GM12873 (cell line): ENCODE measurements at regions not wholly inside any gene's neighbourhood (a gene's known extent, or its start where the extent isn't known, plus 50 kb on each side); places are given as distances from the start of the nearest gene placed in this dataset.

Experiments
- TF ChIP-seq, protein P1 (sequence below): IDR thresholded peaks from 2 replicates; pipeline ENCODE4 v1.5.1; 2012; ENCODE audit warnings: low read depth, mild to moderate bottlenecking, moderate library complexity, low read length, control low read depth; ENCODE audit not compliant: insufficient read depth; ENCODE audit errors: missing control alignments

DNA sequence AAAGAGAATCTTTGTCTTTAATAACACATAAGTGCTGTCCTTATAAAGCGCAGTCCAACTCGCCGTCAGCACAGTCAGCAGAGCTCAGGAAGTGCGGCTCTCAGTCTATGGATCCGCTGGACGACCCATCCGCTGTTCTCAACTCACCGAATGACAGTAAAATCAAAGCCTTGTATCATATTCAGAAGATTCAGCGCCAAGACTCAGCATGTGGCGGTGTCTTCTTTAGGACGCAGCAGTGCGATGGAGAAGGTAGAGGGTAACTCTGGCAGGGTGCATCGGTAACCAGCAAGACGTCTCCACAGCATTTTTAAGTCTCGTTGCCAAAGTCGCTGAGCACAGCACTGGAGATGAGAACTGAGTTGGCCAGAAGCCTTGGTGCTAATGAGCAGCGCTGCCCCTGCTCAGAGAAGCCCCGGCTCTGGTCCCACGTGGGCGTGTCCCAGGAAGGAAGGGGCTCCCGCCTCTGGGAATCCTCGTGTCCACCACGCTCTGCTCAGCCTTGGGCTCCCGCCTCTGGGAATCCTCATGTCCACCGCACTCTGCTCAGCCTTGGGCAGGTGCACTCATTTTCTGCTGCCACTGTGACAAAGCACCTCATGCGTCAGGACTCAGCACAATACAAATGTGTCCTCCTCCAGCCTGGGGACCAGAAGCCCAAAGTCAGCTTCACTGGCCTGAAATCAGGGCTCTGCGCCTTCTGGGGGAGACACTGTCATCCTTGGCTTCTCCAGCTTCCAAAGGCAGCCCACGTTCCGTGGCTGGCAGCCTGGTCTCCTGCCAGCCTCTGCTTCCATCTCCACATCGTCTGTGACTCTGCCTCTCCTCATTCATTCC lies 238.0 kb upstream of the SALL3 start:
- TF ChIP-seq, protein P1, sequence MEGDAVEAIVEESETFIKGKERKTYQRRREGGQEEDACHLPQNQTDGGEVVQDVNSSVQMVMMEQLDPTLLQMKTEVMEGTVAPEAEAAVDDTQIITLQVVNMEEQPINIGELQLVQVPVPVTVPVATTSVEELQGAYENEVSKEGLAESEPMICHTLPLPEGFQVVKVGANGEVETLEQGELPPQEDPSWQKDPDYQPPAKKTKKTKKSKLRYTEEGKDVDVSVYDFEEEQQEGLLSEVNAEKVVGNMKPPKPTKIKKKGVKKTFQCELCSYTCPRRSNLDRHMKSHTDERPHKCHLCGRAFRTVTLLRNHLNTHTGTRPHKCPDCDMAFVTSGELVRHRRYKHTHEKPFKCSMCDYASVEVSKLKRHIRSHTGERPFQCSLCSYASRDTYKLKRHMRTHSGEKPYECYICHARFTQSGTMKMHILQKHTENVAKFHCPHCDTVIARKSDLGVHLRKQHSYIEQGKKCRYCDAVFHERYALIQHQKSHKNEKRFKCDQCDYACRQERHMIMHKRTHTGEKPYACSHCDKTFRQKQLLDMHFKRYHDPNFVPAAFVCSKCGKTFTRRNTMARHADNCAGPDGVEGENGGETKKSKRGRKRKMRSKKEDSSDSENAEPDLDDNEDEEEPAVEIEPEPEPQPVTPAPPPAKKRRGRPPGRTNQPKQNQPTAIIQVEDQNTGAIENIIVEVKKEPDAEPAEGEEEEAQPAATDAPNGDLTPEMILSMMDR = no peak

DNA sequence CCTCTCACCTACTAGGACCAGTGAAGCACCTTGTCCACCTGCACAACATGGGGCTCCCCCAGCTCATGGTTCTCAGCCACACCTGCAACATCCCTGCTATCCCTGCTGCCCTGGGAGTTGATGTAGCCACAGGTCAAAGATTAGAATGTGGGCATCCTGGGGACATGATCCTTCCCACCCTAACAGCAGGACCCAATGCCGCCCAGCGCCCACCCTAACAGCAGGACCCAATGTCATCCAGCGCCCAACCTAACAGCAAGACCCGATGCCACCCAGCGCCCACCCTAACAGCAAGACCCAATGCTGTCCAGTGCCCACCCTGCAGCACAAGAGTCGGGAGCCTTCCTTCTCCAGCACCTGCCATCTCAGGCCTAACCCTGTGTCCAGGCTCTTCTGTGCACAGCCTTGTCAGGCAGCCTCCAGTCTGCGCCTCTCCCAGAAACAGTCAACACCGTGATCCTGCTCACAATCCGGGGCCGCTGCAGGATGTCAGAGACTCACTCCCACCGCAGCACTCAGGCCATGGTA lies 237.3 kb upstream of the SALL3 start:
- TF ChIP-seq, protein P1 = no peak

DNA sequence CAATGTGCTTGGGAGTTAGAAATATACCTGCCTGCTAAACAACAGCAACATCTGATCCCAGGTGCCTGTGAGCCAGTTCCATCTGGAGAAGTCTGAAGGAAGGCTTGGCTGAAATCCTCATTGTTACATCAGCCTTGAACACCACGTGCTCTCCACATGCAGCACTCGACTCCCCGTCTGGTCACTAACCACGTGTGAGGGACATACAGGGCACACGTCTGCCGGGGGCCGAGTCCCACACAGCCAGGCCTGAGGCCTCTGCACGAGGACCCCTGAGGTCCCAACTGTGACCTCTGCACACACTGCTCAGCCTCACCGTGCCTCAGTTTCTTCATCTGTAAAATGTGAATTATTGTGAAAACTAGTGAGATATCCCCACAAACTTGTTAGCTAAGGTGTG lies 236.5 kb upstream of the SALL3 start:
- TF ChIP-seq, protein P1 = no peak

DNA sequence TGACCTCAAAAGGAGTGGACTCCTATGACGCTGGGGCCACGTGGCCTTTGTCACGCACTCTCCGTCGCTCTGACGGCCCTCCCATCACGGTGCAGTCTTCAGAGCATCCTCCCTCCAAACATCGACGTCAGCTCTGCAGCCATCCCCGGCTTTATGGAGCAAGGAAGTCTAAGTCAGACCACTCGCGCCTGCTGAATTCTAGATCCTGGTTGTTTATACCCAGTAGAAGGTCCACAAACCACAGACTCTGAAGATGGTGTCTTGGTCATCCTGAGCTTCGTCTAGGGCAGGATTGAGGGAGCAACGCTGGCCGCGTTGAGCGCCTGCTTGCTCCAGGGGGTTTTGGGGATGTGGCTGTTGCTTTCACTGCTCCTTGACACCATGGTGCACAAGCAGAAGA lies 228.0 kb upstream of the SALL3 start:
- TF ChIP-seq, protein P1 = no peak

DNA sequence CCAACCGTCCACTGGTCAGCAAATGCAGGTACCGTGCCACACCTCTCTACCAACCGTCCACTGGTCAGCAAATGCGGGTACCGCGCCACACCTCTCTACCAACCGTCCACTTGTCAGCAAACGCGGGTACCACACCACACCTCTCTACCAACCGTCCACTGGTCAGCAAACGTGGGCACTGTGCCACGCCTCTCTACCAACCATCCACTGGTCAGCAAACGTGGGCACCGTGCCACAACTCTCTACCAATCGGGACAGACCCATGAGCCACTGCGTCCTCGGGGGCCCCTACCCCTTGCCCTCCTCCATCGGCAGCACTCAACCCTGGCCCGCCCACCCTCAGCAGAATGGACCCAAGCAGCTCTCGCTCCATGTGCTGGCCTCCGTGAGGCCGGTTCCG lies 226.4 kb upstream of the SALL3 start:
- TF ChIP-seq, protein P1 = no peak

DNA sequence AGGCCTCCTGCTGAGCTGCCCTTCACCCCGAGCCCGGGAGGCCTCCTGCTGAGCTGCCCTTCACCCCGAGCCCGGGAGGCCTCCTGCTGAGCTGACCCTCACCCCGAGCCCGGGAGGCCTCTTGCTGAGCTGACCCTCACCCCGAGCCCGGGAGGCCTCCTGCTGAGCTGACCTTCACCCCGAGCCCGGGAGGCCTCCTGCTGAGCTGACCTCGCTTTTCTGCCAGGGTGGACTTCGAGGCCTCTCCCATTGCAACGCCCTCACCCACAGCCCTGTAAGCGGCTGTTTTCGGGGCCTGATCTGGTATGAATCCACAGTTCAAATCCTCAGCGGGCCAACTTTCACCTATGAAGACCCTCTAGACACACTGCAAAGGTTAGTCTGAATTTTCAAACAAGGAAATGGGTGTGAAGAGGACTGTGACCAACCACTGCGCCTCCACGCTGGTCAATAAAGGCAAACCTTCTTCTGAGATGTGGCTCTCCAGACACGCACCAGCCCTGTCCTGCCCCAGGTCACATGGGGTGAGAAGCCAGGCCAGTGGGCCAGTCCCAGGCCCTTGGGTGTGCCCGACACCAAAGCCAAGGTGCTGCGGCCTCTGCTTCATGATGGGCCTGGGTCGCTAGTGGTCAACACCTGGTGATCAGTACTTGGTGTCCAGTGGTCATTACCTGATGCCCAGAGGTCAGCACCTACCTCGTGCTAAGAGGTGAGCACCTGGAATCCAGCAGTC lies 225.1 kb upstream of the SALL3 start:
- TF ChIP-seq, protein P1 = no peak

DNA sequence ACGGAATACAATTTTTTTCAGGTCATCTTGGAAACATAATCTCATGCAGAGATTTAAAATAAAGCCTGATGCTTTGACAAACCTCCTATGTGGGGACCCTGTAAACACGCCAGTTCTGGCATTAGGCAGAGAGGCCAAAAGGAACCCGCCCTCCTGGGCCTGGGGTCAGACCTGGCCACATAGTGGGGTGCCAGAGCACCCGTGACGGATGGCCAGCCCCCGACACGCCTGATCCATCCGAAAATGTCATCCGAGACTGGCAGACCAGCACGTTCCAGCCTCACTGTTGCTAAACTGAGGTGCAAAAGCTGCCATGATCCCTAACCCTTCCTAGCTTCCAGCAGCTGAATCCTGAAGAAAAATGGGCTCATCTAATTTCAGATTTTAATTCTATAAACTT lies 222.6 kb upstream of the SALL3 start:
- TF ChIP-seq, protein P1 = no peak
